ENCODE measurements at regions not wholly inside any gene's neighbourhood (a gene's known extent, or its start where the extent isn't known, plus 50 kb on each side); places are given as distances from the start of the nearest gene placed in this dataset.
"Not testable (repeated sequence)": the region's sequence is repeated elsewhere in the genome, so short reads cannot be mapped to it uniquely, and the experiment has no call there.

GRCh38 chr20:8997701-8998117 is 71.2 kb upstream of the PLCB4 start:
- H3K27ac Mint-ChIP-seq, result no peak overlapping the region
- H3K4me3 Mint-ChIP-seq, result no peak overlapping the region
- intact Hi-C loops (cut with micrococcal nuclease), result no loop called here
- no peaks in the 10 kb centered on the region for H3K27me3 Mint-ChIP-seq
- H3K4me1 Mint-ChIP-seq (ENCODE audit: low read depth), result no peaks in the 10 kb centered on the region
- ChIA-PET POLR2A (interaction anchor here (0.6 kb wide), 1 partner anchor 9 kb away, joined by 3 read pairs; no protein-coding TSS in a partner anchor), CTCF (no interaction called here)
- no peak for DNase-seq
- no peaks in the 10 kb centered on the region for H3K36me3 Mint-ChIP-seq
- peaks cover 8% of the 10 kb centered on the region for H3K9me3 Mint-ChIP-seq

DNA sequence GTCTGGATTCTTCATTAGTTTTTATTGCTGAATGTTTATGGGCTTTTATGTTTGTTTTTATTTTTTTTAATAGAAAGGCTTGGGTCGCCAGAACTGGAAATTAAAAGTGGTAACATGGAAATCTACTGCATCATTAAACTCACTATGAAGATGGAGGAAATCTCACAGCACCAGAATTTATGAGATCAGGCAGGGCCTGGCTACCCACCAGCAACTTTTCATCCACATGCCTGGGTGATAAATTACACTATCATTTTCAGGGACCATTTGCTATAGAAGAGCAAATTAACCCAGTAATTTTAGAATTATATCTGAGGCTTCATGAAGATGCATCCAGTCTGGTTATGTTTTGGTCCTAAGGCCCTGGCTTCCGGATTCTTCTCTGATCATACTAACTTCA is 57.8 kb upstream of the PLCB4 start:
- Mint-ChIP-seq H3K27ac (no peak overlapping the region), H3K9me3 (no peaks in the 10 kb centered on the region), H3K4me1 (ENCODE audit: low read depth) (no peaks in the 10 kb centered on the region), H3K27me3 (no peaks in the 10 kb centered on the region), H3K4me3 (no peak overlapping the region), H3K36me3 (no peaks in the 10 kb centered on the region)
- CTCF ChIA-PET, result no interaction called here
- POLR2A ChIA-PET, result no interaction called here
- intact Hi-C loops (cut with micrococcal nuclease), result no loop called here
- DNase-seq, result no peak

GRCh38 chr20:9015232-9015983 is 53.5 kb upstream of the PLCB4 start:
- H3K27ac Mint-ChIP-seq; intact Hi-C loops (cut with micrococcal nuclease); H3K36me3 Mint-ChIP-seq; POLR2A ChIA-PET; H3K9me3 Mint-ChIP-seq; H3K4me1 Mint-ChIP-seq (ENCODE audit: low read depth); H3K27me3 Mint-ChIP-seq; CTCF ChIA-PET; DNase-seq; H3K4me3 Mint-ChIP-seq: not testable (repeated sequence)

GRCh38 chr20:9015984-9016324 is 52.9 kb upstream of the PLCB4 start:
- Mint-ChIP-seq H3K4me3 (no peak overlapping the region), H3K27me3 (no peaks in the 10 kb centered on the region)
- intact Hi-C loops (cut with micrococcal nuclease), result no loop called here

GRCh38 chr20:9018346-9018745 is 50.5 kb upstream of the PLCB4 start:
- no peaks in the 10 kb centered on the region for H3K27me3 Mint-ChIP-seq

More at GRCh38 chr20:9015984-9016324, 52.9 kb upstream of the PLCB4 start:
- no peaks in the 10 kb centered on the region for H3K36me3 Mint-ChIP-seq
- ChIA-PET CTCF (no interaction called here), POLR2A (no interaction called here)
- no peaks in the 10 kb centered on the region for H3K9me3 Mint-ChIP-seq
- H3K4me1 Mint-ChIP-seq (ENCODE audit: low read depth), result no peaks in the 10 kb centered on the region
- no peak for DNase-seq
- no peak overlapping the region for H3K27ac Mint-ChIP-seq

More at GRCh38 chr20:9018346-9018745, 50.5 kb upstream of the PLCB4 start:
- Mint-ChIP-seq H3K9me3 (no peaks in the 10 kb centered on the region), H3K4me1 (ENCODE audit: low read depth) (no peaks in the 10 kb centered on the region), H3K27ac (no peak overlapping the region), H3K4me3 (no peak overlapping the region), H3K36me3 (no peaks in the 10 kb centered on the region)
- ChIA-PET POLR2A (no interaction called here), CTCF (no interaction called here)
- intact Hi-C loops (cut with micrococcal nuclease), result no loop called here
- no peak for DNase-seq

All from activated CD4-positive, alpha-beta memory T cell treated with anti-CD3 and anti-CD28 coated beads for 36 hours (primary cell).